GM13976 (cell line): ENCODE measurements at regions not wholly inside any gene's neighbourhood (a gene's known extent, or its start where the extent isn't known, plus 50 kb on each side); places are given as distances from the start of the nearest gene placed in this dataset.

Experiments used
- DNase-seq: peaks from one replicate; pipeline ENCODE4 v3.0.0; 2012; ENCODE audit warnings: low spot score
- in situ Hi-C: fragments of 300-500 bp; cut with MboI; formaldehyde crosslinking; loops from one replicate; pipeline ENCODE4 v1.12.0; 2022; ENCODE audit warnings: low sequenced_read_pairs, mixed read lengths, inconsistent platforms; ENCODE audit not compliant: unreplicated experiment
- TF ChIP-seq, protein P1 (sequence below): IDR thresholded peaks from 2 replicates; pipeline ENCODE4 v1.5.1; 2012; ENCODE audit warnings: borderline replicate concordance, mild to moderate bottlenecking; ENCODE audit not compliant: insufficient read depth; ENCODE audit errors: extremely low read depth, missing control alignments, control extremely low read depth

DNA sequence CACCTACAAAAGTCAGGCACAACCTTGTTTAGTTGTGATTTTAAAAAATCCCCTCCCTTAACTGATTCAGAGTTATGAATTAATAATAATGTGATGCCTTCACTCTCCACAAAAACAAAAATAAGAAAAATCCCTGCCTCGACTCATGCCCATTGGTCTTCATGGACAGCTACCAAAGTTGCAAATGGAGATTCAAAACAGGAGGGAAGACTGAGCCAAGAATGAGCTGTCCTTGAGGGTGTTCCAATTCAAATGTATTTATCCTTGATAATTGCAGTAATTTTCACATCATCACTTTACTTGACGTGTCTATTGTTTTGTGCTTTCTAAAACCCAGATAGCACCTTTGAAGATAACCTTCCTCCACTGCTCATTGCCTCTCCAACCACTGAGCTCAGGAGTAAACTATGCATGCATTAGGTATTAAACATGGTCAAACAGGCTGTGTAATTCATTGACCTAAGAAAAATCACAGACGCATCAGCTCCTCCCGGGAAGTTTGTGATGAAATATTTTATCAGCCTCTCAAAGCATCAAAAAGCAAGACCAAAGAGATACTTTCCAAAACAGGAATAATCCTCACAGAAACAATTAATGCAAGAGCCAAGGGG lies 712.7 kb upstream of the IGFBP3 start:
- DNase-seq, result no peak
- in situ Hi-C loops, result no loop called here
- TF ChIP-seq, protein P1, sequence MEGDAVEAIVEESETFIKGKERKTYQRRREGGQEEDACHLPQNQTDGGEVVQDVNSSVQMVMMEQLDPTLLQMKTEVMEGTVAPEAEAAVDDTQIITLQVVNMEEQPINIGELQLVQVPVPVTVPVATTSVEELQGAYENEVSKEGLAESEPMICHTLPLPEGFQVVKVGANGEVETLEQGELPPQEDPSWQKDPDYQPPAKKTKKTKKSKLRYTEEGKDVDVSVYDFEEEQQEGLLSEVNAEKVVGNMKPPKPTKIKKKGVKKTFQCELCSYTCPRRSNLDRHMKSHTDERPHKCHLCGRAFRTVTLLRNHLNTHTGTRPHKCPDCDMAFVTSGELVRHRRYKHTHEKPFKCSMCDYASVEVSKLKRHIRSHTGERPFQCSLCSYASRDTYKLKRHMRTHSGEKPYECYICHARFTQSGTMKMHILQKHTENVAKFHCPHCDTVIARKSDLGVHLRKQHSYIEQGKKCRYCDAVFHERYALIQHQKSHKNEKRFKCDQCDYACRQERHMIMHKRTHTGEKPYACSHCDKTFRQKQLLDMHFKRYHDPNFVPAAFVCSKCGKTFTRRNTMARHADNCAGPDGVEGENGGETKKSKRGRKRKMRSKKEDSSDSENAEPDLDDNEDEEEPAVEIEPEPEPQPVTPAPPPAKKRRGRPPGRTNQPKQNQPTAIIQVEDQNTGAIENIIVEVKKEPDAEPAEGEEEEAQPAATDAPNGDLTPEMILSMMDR, result no peak

DNA sequence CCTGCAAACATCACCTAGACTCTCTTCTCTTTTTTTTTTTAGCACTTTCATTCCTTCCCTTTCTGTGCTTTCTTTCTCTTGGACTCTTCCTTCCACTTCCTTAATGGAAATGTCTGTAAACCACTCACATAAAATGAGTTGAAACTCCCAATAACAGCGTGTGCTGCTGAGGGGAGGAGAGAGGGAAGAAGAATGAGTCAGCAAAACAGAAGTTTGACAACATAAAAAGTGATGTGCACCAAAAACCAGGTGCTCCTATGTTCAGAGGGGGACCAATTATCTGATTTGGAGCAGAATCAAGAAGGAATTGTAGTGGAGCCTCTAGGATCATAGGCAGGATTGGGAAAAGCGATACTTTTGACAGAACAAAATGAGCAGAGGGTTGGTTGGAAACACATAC lies 712.1 kb upstream of the IGFBP3 start:
- in situ Hi-C loops, result no loop called here
- TF ChIP-seq, protein P1, result no peak
- DNase-seq, result no peak

DNA sequence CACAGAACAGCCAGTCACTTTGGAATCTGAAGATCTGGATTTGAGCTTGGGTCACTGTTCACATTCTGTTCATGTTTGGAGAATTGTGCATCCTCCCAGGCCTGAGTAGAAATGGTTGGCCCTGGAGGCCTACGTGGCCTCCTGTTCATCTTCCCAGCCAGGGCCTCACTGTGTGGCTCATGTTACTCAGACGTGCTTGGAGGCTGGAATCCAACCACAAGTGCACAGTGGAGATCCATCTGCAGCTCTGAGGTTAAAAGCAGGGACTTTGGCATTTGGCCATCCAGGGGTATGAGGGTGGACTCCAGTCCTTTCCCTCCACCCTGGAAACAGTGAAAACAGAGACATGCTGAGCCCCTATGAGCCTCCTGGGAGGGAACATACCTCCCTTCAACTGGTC lies 709.0 kb upstream of the IGFBP3 start:
- TF ChIP-seq, protein P1, result no peak
- in situ Hi-C loops, result no loop called here
- no peak for DNase-seq

DNA sequence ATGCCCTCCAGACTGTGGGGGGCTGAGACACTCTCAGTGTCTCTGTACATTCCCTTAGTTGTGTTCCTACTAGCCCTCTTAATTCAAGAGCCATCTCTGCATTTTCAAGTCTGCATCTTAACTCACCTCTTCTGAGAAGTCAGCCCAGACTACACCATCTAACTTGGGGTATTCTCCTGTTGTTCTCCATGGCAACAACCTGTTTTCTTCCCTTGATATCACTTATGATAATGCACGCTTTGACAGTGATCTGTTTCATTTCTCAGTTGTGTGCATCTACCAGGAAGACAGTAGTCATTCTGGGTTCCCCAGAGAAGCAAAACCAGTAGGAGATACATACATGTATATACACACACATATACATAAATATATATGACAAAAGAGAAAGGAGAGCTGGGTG lies 707.3 kb upstream of the IGFBP3 start:
- no peak for DNase-seq
- in situ Hi-C loops, result no loop called here
- TF ChIP-seq, protein P1, result no peak

DNA sequence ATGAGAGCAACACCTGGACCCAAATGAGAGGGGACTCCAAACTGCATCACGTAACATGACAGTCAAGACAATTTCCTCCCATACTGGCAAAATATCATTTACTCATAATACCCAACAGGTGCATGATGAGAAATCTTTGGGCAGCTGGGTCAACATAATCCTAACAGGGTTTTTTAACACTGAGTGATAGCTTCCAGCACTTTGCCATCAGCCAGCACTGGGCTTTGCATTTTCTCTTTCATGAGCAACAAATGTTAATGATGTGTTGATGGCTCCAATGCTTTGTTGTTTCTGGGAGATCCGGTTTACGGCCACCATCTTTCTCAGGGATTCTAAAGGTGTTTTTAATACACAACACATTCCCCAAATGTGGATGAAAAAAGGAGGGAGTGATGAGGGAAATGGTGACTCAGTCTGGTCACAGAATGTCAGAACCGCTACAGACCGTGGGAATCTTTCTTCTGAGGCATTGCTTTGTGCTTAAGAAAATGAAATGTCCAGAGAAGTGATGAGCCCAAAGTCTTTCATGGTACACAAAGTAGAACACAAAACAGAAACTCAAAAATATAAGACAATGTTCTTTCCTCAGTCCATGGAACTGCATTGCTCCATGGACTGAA lies 705.7 kb upstream of the IGFBP3 start:
- in situ Hi-C loops, result no loop called here
- TF ChIP-seq, protein P1, result no peak
- DNase-seq, result no peak

DNA sequence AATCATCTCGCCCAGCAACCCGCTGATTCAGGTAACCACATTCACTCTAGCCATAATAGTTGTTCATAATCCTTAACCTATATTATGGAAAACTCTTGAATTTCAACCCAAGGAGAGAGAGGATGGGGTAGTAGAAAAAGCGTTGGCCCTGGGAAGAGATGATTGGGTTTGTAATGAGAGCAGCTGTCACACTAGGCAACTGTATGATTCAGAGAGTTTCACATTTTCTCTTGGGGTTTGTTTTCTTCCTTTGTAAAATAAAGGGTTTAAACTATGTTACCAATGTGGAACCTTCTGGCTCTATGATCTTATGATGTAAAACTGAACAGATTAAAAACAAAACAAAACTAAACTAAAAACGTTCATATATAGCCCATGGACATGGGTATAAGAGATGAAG lies 705.2 kb upstream of the IGFBP3 start:
- TF ChIP-seq, protein P1, result no peak
- in situ Hi-C loops, result no loop called here

More for the DNA sequence above, 705.2 kb upstream of the IGFBP3 start:
- no peak for DNase-seq
